Astrocyte (in vitro differentiated cells and primary cell): ENCODE measurements at regions not wholly inside any gene's neighbourhood (a gene's known extent, or its start where the extent isn't known, plus 50 kb on each side); places are given as distances from the start of the nearest gene placed in this dataset.

Experiments used
- DNase-seq: peaks from one replicate; pipeline ENCODE4 v3.0.0-alpha.2; 2010; ENCODE audit warnings: low read depth
- FAIRE-seq: peaks from 2 replicates; lab custom pipeline; 2011; peaks lifted over from hg19 to GRCh38; lab: Jason Lieb, UNC
- H2AFZ ChIP-seq: 2 replicates; pipeline ENCODE4 v1.6.0; 2012; ENCODE audit warnings: low read depth, low read length, inconsistent platforms
- H3K27ac ChIP-seq: 2 replicates; pipeline ENCODE4 v1.5.1; 2011; ENCODE audit warnings: low read depth, low read length, inconsistent platforms
- H3K27me3 ChIP-seq: 2 replicates; pipeline ENCODE4 v1.6.0; 2011; ENCODE audit warnings: low read length, inconsistent platforms; ENCODE audit not compliant: insufficient read depth
- H3K36me3 ChIP-seq: 2 replicates; pipeline ENCODE4 v1.5.1; 2011; ENCODE audit warnings: low read length, inconsistent platforms; ENCODE audit not compliant: insufficient read depth
- H3K4me1 ChIP-seq: 2 replicates; pipeline ENCODE4 v1.5.1; 2011; ENCODE audit warnings: low read length, inconsistent platforms; ENCODE audit not compliant: insufficient read depth
- H3K4me2 ChIP-seq: 2 replicates; pipeline ENCODE4 v1.6.0; 2012; ENCODE audit warnings: low read length, inconsistent platforms
- H3K4me3 ChIP-seq: 2 replicates; pipeline ENCODE4 v1.5.1; 2011; ENCODE audit warnings: low read depth, mild to moderate bottlenecking, low read length, inconsistent platforms; ENCODE audit not compliant: insufficient read depth
- H3K79me2 ChIP-seq: 2 replicates; pipeline ENCODE4 v1.6.0; 2012; ENCODE audit warnings: mild to moderate bottlenecking, low read length, inconsistent platforms; ENCODE audit not compliant: insufficient read depth
- H3K9ac ChIP-seq: 2 replicates; pipeline ENCODE4 v1.6.0; 2012; ENCODE audit warnings: mild to moderate bottlenecking, low read length, inconsistent platforms
- H3K9me3 ChIP-seq: 2 replicates; pipeline ENCODE4 v1.5.1; 2012; ENCODE audit warnings: low read depth, mild to moderate bottlenecking, low read length, inconsistent platforms; ENCODE audit not compliant: insufficient read depth
- H4K20me1 ChIP-seq: 2 replicates; pipeline ENCODE4 v1.6.0; 2012; ENCODE audit warnings: low read length, inconsistent platforms; ENCODE audit not compliant: insufficient read depth
- H3K27ac Mint-ChIP-seq: one replicate; pipeline ENCODE4 v1.8.0; 2021; ENCODE audit warnings: mild to moderate bottlenecking, mixed read lengths; ENCODE audit not compliant: unreplicated experiment
- H3K27me3 Mint-ChIP-seq: one replicate; pipeline ENCODE4 v1.8.0; 2021; ENCODE audit warnings: low read depth, mixed read lengths; ENCODE audit not compliant: unreplicated experiment
- H3K36me3 Mint-ChIP-seq: one replicate; pipeline ENCODE4 v1.8.0; 2021; ENCODE audit warnings: low read depth, mixed read lengths; ENCODE audit not compliant: unreplicated experiment
- H3K4me1 Mint-ChIP-seq: one replicate; pipeline ENCODE4 v1.8.0; 2021; ENCODE audit warnings: low read depth, mixed read lengths; ENCODE audit not compliant: unreplicated experiment
- H3K4me3 Mint-ChIP-seq: one replicate; pipeline ENCODE4 v1.8.0; 2021; ENCODE audit warnings: mild to moderate bottlenecking, moderate library complexity, mixed read lengths; ENCODE audit not compliant: unreplicated experiment
- H3K9me3 Mint-ChIP-seq: one replicate; pipeline ENCODE4 v1.8.0; 2021; ENCODE audit warnings: mild to moderate bottlenecking, mixed read lengths; ENCODE audit not compliant: unreplicated experiment
- EZH2 ChIP-seq: IDR thresholded peaks from 2 replicates; pipeline ENCODE4 v1.6.1; 2012; ENCODE audit warnings: mild to moderate bottlenecking, low read length, inconsistent platforms; ENCODE audit not compliant: insufficient read depth
- TF ChIP-seq, protein P1 (sequence below): IDR thresholded peaks from 2 replicates; pipeline ENCODE4 v1.5.1; 2011; ENCODE audit warnings: low read depth, mild to moderate bottlenecking, inconsistent platforms, low read length, moderate library complexity; ENCODE audit not compliant: insufficient read depth

- Mint-ChIP-seq H3K4me1 (peaks cover 2% of the 10 kb centered on the region), H3K27ac (no peak overlapping the region), H3K9me3 (no peaks in the 10 kb centered on the region)
Measured at GRCh38 chrX:6695717-6696116, 160.8 kb upstream of the VCX3A start.

GRCh38 chrX:6694977-6695376 lies 160.1 kb upstream of the VCX3A start:
- no peak overlapping the region for H2AFZ ChIP-seq
- DNase-seq (no peak), FAIRE-seq (no peak)
- H3K27me3 ChIP-seq, result no peaks in the 10 kb centered on the region
- H3K27ac Mint-ChIP-seq, result no peak overlapping the region
- TF ChIP-seq, protein P1, sequence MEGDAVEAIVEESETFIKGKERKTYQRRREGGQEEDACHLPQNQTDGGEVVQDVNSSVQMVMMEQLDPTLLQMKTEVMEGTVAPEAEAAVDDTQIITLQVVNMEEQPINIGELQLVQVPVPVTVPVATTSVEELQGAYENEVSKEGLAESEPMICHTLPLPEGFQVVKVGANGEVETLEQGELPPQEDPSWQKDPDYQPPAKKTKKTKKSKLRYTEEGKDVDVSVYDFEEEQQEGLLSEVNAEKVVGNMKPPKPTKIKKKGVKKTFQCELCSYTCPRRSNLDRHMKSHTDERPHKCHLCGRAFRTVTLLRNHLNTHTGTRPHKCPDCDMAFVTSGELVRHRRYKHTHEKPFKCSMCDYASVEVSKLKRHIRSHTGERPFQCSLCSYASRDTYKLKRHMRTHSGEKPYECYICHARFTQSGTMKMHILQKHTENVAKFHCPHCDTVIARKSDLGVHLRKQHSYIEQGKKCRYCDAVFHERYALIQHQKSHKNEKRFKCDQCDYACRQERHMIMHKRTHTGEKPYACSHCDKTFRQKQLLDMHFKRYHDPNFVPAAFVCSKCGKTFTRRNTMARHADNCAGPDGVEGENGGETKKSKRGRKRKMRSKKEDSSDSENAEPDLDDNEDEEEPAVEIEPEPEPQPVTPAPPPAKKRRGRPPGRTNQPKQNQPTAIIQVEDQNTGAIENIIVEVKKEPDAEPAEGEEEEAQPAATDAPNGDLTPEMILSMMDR, result no peak
- TF ChIP-seq EZH2, result no peak
- H3K27ac ChIP-seq, result no peak overlapping the region
- no peaks in the 10 kb centered on the region for H3K9me3 Mint-ChIP-seq
- H3K4me2 ChIP-seq, result no peak overlapping the region
- H3K27me3 Mint-ChIP-seq, result no peaks in the 10 kb centered on the region
- H3K36me3 Mint-ChIP-seq, result no peaks in the 10 kb centered on the region
- H3K4me3 ChIP-seq, result no peak overlapping the region
- no peak overlapping the region for H3K4me3 Mint-ChIP-seq
- H3K9me3 ChIP-seq, result no peaks in the 10 kb centered on the region
- peaks cover 2% of the 10 kb centered on the region for H3K4me1 Mint-ChIP-seq
- H4K20me1 ChIP-seq, result no peaks in the 10 kb centered on the region
- no peaks in the 10 kb centered on the region for H3K36me3 ChIP-seq
- H3K79me2 ChIP-seq, result no peaks in the 10 kb centered on the region
- no peaks in the 10 kb centered on the region for H3K4me1 ChIP-seq
- no peak overlapping the region for H3K9ac ChIP-seq

More at GRCh38 chrX:6695717-6696116, 160.8 kb upstream of the VCX3A start:
- H3K27me3 ChIP-seq, result no peaks in the 10 kb centered on the region
- no peaks in the 10 kb centered on the region for H3K4me1 ChIP-seq
- no peaks in the 10 kb centered on the region for H3K79me2 ChIP-seq
- H3K36me3 ChIP-seq, result no peaks in the 10 kb centered on the region
- no peak overlapping the region for H3K9ac ChIP-seq
- no peak overlapping the region for H3K4me3 ChIP-seq
- H3K9me3 ChIP-seq, result no peaks in the 10 kb centered on the region
- no peak overlapping the region for H3K4me2 ChIP-seq
- TF ChIP-seq, protein P1, result no peak
- TF ChIP-seq EZH2, result no peak
- H3K36me3 Mint-ChIP-seq, result no peaks in the 10 kb centered on the region
- DNase-seq (no peak), FAIRE-seq (no peak)
- no peak overlapping the region for H3K27ac ChIP-seq
- no peaks in the 10 kb centered on the region for H4K20me1 ChIP-seq
- no peak overlapping the region for H3K4me3 Mint-ChIP-seq
- no peak overlapping the region for H2AFZ ChIP-seq
- H3K27me3 Mint-ChIP-seq, result no peaks in the 10 kb centered on the region

DNA sequence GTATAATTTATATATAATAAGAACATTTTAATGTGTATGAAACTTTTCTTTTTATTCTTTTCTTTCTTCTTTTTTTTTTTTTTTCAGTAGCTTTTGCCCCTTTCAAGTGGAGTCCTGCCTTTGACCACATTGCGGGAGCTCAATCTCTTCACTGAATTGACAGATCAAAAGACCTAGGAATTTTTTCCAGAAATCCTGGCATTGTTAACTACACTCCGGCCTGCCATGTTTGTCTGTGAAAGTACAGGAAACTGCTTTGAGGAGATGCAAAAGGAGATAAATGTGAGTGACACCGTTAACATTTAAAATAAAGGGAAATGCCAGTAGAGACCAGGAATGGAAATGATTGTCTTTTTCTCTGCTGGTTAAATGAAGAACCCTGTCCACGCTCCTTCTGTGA lies 159.3 kb upstream of the VCX3A start:
- H3K36me3 Mint-ChIP-seq, result no peaks in the 10 kb centered on the region
- Histone ChIP-seq H3K9me3 (no peaks in the 10 kb centered on the region), H3K27me3 (no peaks in the 10 kb centered on the region), H3K9ac (no peak overlapping the region), H3K4me1 (no peaks in the 10 kb centered on the region), H3K36me3 (no peaks in the 10 kb centered on the region), H3K4me3 (no peak overlapping the region), H4K20me1 (no peaks in the 10 kb centered on the region), H3K79me2 (no peaks in the 10 kb centered on the region), H2AFZ (no peak overlapping the region), H3K4me2 (no peak overlapping the region), H3K27ac (no peak overlapping the region)
- H3K4me3 Mint-ChIP-seq, result no peak overlapping the region
- FAIRE-seq (peak; percentile 60), DNase-seq (no peak)
- peaks cover 2% of the 10 kb centered on the region for H3K4me1 Mint-ChIP-seq
- H3K27ac Mint-ChIP-seq, result no peak overlapping the region
- no peaks in the 10 kb centered on the region for H3K9me3 Mint-ChIP-seq
- H3K27me3 Mint-ChIP-seq, result no peaks in the 10 kb centered on the region
- TF ChIP-seq EZH2, result no peak
- TF ChIP-seq, protein P1, result no peak
